Esophagus muscularis mucosa (tissue), 3 donors: ENCODE measurements at regions not wholly inside any gene's neighbourhood (a gene's known extent, or its start where the extent isn't known, plus 50 kb on each side); places are given as distances from the start of the nearest gene placed in this dataset.

ENCODE experiments used
- POLR2A ChIP-seq: fragments of 450-650 bp; IDR thresholded peaks from one replicate; pipeline ENCODE4 v1.6.1; 2017; ENCODE audit warnings: antibody characterized with exemption, moderate library complexity, mild to moderate bottlenecking, low read depth
- TF ChIP-seq, protein P1 (sequence below), 3 experiments: fragments of 200-600 bp in 2 of 3; fragments of 450-650 bp in 1 of 3; sonication (generic) in 2 of 3; IDR thresholded peaks; one replicate each; pipeline ENCODE4 v1.5.1; 2017 to 2019; ENCODE audit warnings: antibody characterized with exemption in 3 of 3, mild to moderate bottlenecking in 2 of 3, moderate library complexity in 1 of 3

DNA sequence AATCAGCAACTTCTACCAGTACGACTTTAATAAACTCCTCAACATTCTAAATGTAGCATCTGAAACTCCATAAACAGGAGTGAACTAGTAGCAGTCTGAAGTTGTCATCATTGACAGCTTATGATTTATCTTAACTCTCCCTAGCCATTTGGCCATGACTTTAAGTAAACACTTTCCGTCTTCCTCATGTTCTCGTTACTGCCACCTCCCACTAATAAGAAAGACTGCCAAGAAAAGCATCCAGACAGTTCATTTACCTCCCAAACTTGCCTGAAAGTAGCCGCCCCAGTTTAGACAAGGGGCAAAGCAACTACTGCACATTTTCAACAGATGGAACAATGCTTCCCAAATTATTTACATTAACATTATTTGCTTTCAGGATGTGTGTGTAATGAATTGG, 287.5 kb downstream of the OSR1 start:
- TF ChIP-seq, protein P1, sequence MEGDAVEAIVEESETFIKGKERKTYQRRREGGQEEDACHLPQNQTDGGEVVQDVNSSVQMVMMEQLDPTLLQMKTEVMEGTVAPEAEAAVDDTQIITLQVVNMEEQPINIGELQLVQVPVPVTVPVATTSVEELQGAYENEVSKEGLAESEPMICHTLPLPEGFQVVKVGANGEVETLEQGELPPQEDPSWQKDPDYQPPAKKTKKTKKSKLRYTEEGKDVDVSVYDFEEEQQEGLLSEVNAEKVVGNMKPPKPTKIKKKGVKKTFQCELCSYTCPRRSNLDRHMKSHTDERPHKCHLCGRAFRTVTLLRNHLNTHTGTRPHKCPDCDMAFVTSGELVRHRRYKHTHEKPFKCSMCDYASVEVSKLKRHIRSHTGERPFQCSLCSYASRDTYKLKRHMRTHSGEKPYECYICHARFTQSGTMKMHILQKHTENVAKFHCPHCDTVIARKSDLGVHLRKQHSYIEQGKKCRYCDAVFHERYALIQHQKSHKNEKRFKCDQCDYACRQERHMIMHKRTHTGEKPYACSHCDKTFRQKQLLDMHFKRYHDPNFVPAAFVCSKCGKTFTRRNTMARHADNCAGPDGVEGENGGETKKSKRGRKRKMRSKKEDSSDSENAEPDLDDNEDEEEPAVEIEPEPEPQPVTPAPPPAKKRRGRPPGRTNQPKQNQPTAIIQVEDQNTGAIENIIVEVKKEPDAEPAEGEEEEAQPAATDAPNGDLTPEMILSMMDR (IDR thresholded peaks at IDR 0.05): no peak
- TF ChIP-seq POLR2A: no peak
